ENCODE measurements at regions not wholly inside any gene's neighbourhood (a gene's known extent, or its start where the extent isn't known, plus 50 kb on each side); places are given as distances from the start of the nearest gene placed in this dataset.

- Histone ChIP-seq H3K36me3 (no peaks in the 10 kb centered on the region), H3K9me3 (no peaks in the 10 kb centered on the region), H3K27ac (no peak overlapping the region), H3K27me3 (no peaks in the 10 kb centered on the region), H3K4me1 (peaks cover 0 to 12% of the 10 kb centered on the region in 2 donors), H3K4me3 (no peak overlapping the region)
- no peak for DNase-seq (ENCODE audit: low spot score)
- TF ChIP-seq CTCF (IDR thresholded peaks at IDR 0.05), result no peak
These were observed 397.5 kb downstream of the ETS1 start for GRCh38 chr11:128189823-128190222.

GRCh38 chr11:128188346-128189004 lies 398.9 kb downstream of the ETS1 start:
- Histone ChIP-seq H3K9me3 (no peaks in the 10 kb centered on the region), H3K4me1 (peaks cover 0 to 12% of the 10 kb centered on the region in 2 donors), H3K4me3 (no peak overlapping the region), H3K27ac (no peak overlapping the region), H3K27me3 (no peaks in the 10 kb centered on the region), H3K36me3 (no peaks in the 10 kb centered on the region)
- no peak for DNase-seq (ENCODE audit: low spot score)
- no peak for TF ChIP-seq CTCF (IDR thresholded peaks at IDR 0.05)

GRCh38 chr11:128187835-128188234 lies 399.5 kb downstream of the ETS1 start:
- no peak overlapping the region for H3K4me3 ChIP-seq
- H3K9me3 ChIP-seq, result no peaks in the 10 kb centered on the region
- no peak overlapping the region for H3K27ac ChIP-seq
- H3K4me1 ChIP-seq, result peaks cover 0 to 12% of the 10 kb centered on the region in 2 donors
- DNase-seq (ENCODE audit: low spot score), result no peak
- H3K27me3 ChIP-seq, result no peaks in the 10 kb centered on the region
- H3K36me3 ChIP-seq, result no peaks in the 10 kb centered on the region
- TF ChIP-seq CTCF (IDR thresholded peaks at IDR 0.05), result no peak

- H3K27ac ChIP-seq, result no peak overlapping the region
- no peak overlapping the region for H3K4me3 ChIP-seq
- no peak for TF ChIP-seq CTCF (IDR thresholded peaks at IDR 0.05)
- no peaks in the 10 kb centered on the region for H3K9me3 ChIP-seq
- no peaks in the 10 kb centered on the region for H3K27me3 ChIP-seq
- H3K36me3 ChIP-seq, result no peaks in the 10 kb centered on the region
- H3K4me1 ChIP-seq, result peaks cover 0 to 12% of the 10 kb centered on the region in 2 donors
- no peak for DNase-seq (ENCODE audit: low spot score)
These were observed 400.0 kb downstream of the ETS1 start for GRCh38 chr11:128187377-128187776.

- Histone ChIP-seq H3K27ac (no peak overlapping the region), H3K27me3 (no peaks in the 10 kb centered on the region), H3K4me3 (no peak overlapping the region), H3K36me3 (no peaks in the 10 kb centered on the region), H3K4me1 (peaks cover 0 to 23% of the 10 kb centered on the region in 2 donors), H3K9me3 (no peaks in the 10 kb centered on the region)
- no peak for TF ChIP-seq CTCF (IDR thresholded peaks at IDR 0.05)
- DNase-seq (ENCODE audit: low spot score), result no peak
These were observed 402.4 kb downstream of the ETS1 start for GRCh38 chr11:128184981-128185380.

GRCh38 chr11:128182844-128183243 lies 404.5 kb downstream of the ETS1 start:
- Histone ChIP-seq H3K4me1 (peaks cover 0 to 14% of the 10 kb centered on the region in 2 donors), H3K9me3 (no peaks in the 10 kb centered on the region), H3K36me3 (no peaks in the 10 kb centered on the region), H3K4me3 (no peak overlapping the region), H3K27me3 (no peaks in the 10 kb centered on the region), H3K27ac (no peak overlapping the region)
- no peak for DNase-seq (ENCODE audit: low spot score)
- no peak for TF ChIP-seq CTCF (IDR thresholded peaks at IDR 0.05)

Measured in right atrium auricular region (tissue), 2 donors.